HCT116 (cell line): ENCODE measurements at regions not wholly inside any gene's neighbourhood (a gene's known extent, or its start where the extent isn't known, plus 50 kb on each side); places are given as distances from the start of the nearest gene placed in this dataset.
A peak's percentile ranks its signal among the peaks of the same experiment; 100 is the strongest.

Experiments used
- ATAC-seq: fragments of 200-7000 bp; cut with Tn5 transposase; 2 replicates; pipeline ENCODE4 v1.9.1; 2020; ENCODE audit warnings: mild to moderate bottlenecking, moderate library complexity
- BruUV-seq: library from RNA; stranded (reverse); fragments of 400-500 nt; replicated peaks from 2 replicates; lab custom pipeline; 2021; lab: Mats Ljungman, UMichigan
- CTCF ChIA-PET: fragments of 300-600 bp; sonication (Branson Sonifier 250); formaldehyde crosslinking; loops from one replicate; lab custom pipeline; 2021; ENCODE audit warnings: antibody characterized with exemption; lab: Charles Lee
- POLR2A ChIA-PET: fragments of 300-600, 350-600 bp; sonication (Branson Sonifier 250); formaldehyde crosslinking; loops from one replicate; lab custom pipeline; 2021; ENCODE audit warnings: antibody characterized with exemption; lab: Charles Lee
- RAD21 ChIA-PET, 2 experiments: fragments of 300-600 bp; sonication (Branson Sonifier 250); formaldehyde crosslinking; loops; one replicate each; lab custom pipeline; 2023; ENCODE audit warnings: low total read pairs in 2 of 2; ENCODE audit not compliant: uncharacterized antibody in 2 of 2, unreplicated experiment in 2 of 2, low non-redundant PET in 1 of 2; lab: Charles Lee
- DNase-seq: peaks from one replicate; pipeline ENCODE4 v3.0.0-alpha.2; 2010; ENCODE audit warnings: low read depth, low spot score
- H2AFZ ChIP-seq: fragments of 200-600 bp; shearing (Covaris generic), sonication (generic); 2 replicates; pipeline ENCODE4 v1.6.1; 2017; ENCODE audit warnings: low read depth, mixed run types, mixed read lengths, antibody characterized with exemption, low read length; ENCODE audit not compliant: poor library complexity, severe bottlenecking
- H3K27ac ChIP-seq: 2 replicates; pipeline ENCODE4 v1.5.1; 2012; ENCODE audit warnings: low read depth, low read length
- H3K27me3 ChIP-seq: fragments of 200-600 bp; sonication (generic); 2 replicates; pipeline ENCODE4 v1.6.1; 2016; ENCODE audit warnings: mixed run types, low read length, mixed read lengths; ENCODE audit not compliant: insufficient read depth
- H3K36me3 ChIP-seq, 2 experiments: fragments of 200-500 bp in 1 of 2; fragments of 200-600 bp in 1 of 2; sonication (Bioruptor generic) in 1 of 2; sonication (generic) in 1 of 2; 2 replicates each; pipeline versions ENCODE4 v1.5.1 to v1.6.1; 2014 to 2016; ENCODE audit warnings: low read length in 2 of 2, inconsistent platforms in 1 of 2, mixed read lengths in 1 of 2, mixed run types in 1 of 2; ENCODE audit not compliant: insufficient read depth in 2 of 2, control insufficient read depth in 1 of 2
- H3K4me1 ChIP-seq, 2 experiments: fragments of 200-600 bp in 1 of 2; sonication (generic) in 1 of 2; 2 replicates each; pipeline versions ENCODE4 v1.5.1 to v1.6.1; 2012 to 2017; ENCODE audit warnings: low read length in 2 of 2, inconsistent platforms in 1 of 2, mild to moderate bottlenecking in 1 of 2, mixed read lengths in 1 of 2, mixed run types in 1 of 2, moderate library complexity in 1 of 2; ENCODE audit not compliant: insufficient read depth in 2 of 2, control insufficient read depth in 1 of 2
- H3K4me2 ChIP-seq: fragments of 200-600 bp; sonication (generic); 2 replicates; pipeline ENCODE4 v1.6.1; 2017; ENCODE audit warnings: mixed run types, low read length, mixed read lengths
- H3K4me3 ChIP-seq, 2 experiments: fragments of 200-600 bp in 1 of 2; sonication (generic) in 1 of 2; replicated peaks in 1 of 2; 2 replicates each; pipeline ENCODE4 v1.5.1; 2011 to 2016; ENCODE audit warnings: low read length in 2 of 2, control low read depth in 1 of 2, low read depth in 1 of 2, mild to moderate bottlenecking in 1 of 2, mixed read lengths in 1 of 2, mixed run types in 1 of 2
- H3K79me2 ChIP-seq: fragments of 200-600 bp; sonication (generic); 2 replicates; pipeline ENCODE4 v1.6.1; 2017; ENCODE audit warnings: mild to moderate bottlenecking, mixed run types, low read length, moderate library complexity, mixed read lengths; ENCODE audit not compliant: insufficient read depth
- H3K9ac ChIP-seq: fragments of 200-600 bp; sonication (generic); 2 replicates; pipeline ENCODE4 v1.6.1; 2016; ENCODE audit warnings: low read length, mixed read lengths
- H3K9me2 ChIP-seq: fragments of 200-600 bp; sonication (generic), shearing (Covaris generic); 2 replicates; pipeline ENCODE4 v1.6.1; 2017; ENCODE audit warnings: mixed run types, mild to moderate bottlenecking, moderate library complexity; ENCODE audit not compliant: insufficient read depth
- H3K9me3 ChIP-seq, 2 experiments: fragments of 200-500 bp in 1 of 2; fragments of 200-600 bp in 1 of 2; sonication (Bioruptor generic) in 1 of 2; sonication (generic) in 1 of 2; 2 replicates each; pipeline ENCODE4 v1.6.1; 2014 to 2017; ENCODE audit warnings: low read length in 2 of 2, mixed read lengths in 2 of 2, inconsistent platforms in 1 of 2, low read depth in 1 of 2, mild to moderate bottlenecking in 1 of 2, mixed run types in 1 of 2, moderate library complexity in 1 of 2; ENCODE audit not compliant: control insufficient read depth in 1 of 2, insufficient read depth in 1 of 2
- H4K20me1 ChIP-seq: fragments of 200-600 bp; sonication (generic), shearing (Covaris generic); 2 replicates; pipeline ENCODE4 v1.6.1; 2017; ENCODE audit warnings: mixed run types, mild to moderate bottlenecking, moderate library complexity; ENCODE audit not compliant: insufficient read depth
- CBX3 ChIP-seq: IDR thresholded peaks from 2 replicates; pipeline ENCODE4 v1.6.1; 2012; ENCODE audit warnings: low read depth
- CEBPB ChIP-seq: IDR thresholded peaks from 2 replicates; pipeline ENCODE4 v1.6.1; 2012; ENCODE audit warnings: low read depth
- EGR1 ChIP-seq: IDR thresholded peaks from 2 replicates; pipeline ENCODE4 v1.6.1; 2012; ENCODE audit warnings: low read depth
- ELF1 ChIP-seq: IDR thresholded peaks from 2 replicates; pipeline ENCODE4 v1.6.1; 2012; ENCODE audit warnings: low read depth, borderline replicate concordance
- EZH2 ChIP-seq: fragments of 200-600 bp; sonication (generic); IDR thresholded peaks from 2 replicates; pipeline ENCODE4 v1.6.1; 2017; ENCODE audit warnings: antibody characterized with exemption, mixed run types
- EZH2phosphoT487 ChIP-seq: fragments of 200-600 bp; IDR thresholded peaks from 2 replicates; pipeline ENCODE4 v1.6.1; 2018; ENCODE audit warnings: antibody characterized with exemption, borderline replicate concordance
- FOSL1 ChIP-seq: IDR thresholded peaks from 2 replicates; pipeline ENCODE4 v1.6.1; 2012; ENCODE audit warnings: low read depth
- POLR2A ChIP-seq: IDR thresholded peaks from 2 replicates; pipeline ENCODE4 v1.7.0; 2011; ENCODE audit warnings: borderline replicate concordance; ENCODE audit not compliant: insufficient read depth, insufficient read length; ENCODE audit errors: extremely low read depth
- POLR2AphosphoS5 ChIP-seq: IDR thresholded peaks from 2 replicates; pipeline ENCODE4 v1.6.1; 2011; ENCODE audit warnings: mild to moderate bottlenecking, low read depth, low read length, moderate library complexity
- RAD21 ChIP-seq: IDR thresholded peaks from 2 replicates; pipeline ENCODE4 v1.6.1; 2012; ENCODE audit warnings: low read depth, mild to moderate bottlenecking
- SIN3A ChIP-seq: IDR thresholded peaks from 2 replicates; pipeline ENCODE4 v1.6.1; 2012; ENCODE audit warnings: low read depth
- SP1 ChIP-seq: IDR thresholded peaks from 2 replicates; pipeline ENCODE4 v1.6.1; 2012; ENCODE audit warnings: low read depth
- TCF7L2 ChIP-seq: IDR thresholded peaks from 2 replicates; pipeline ENCODE4 v1.7.0; 2011; ENCODE audit warnings: borderline replicate concordance, inconsistent platforms; ENCODE audit not compliant: insufficient read depth, insufficient read length; ENCODE audit errors: extremely low read depth
- YY1 ChIP-seq: IDR thresholded peaks from 2 replicates; pipeline ENCODE4 v1.6.1; 2011; ENCODE audit warnings: low read length, low read depth, moderate library complexity, mild to moderate bottlenecking; ENCODE audit not compliant: insufficient replicate concordance; ENCODE audit errors: extremely low read depth
- ZFX ChIP-seq: fragments of 450-650 bp; IDR thresholded peaks from 2 replicates; pipeline ENCODE4 v1.6.1; 2017
- intact Hi-C: fragments of 100-400 bp; cut with micrococcal nuclease; formaldehyde crosslinking; loops from 2 replicates; pipeline ENCODE4 v1.10.0; 2022
- TF ChIP-seq, protein P1 (sequence below): IDR thresholded peaks from 2 replicates; pipeline ENCODE4 v1.6.1; 2012; ENCODE audit warnings: low read depth
- TF ChIP-seq, protein P2 (sequence below): IDR thresholded peaks from 2 replicates; pipeline ENCODE4 v1.6.1; 2011; ENCODE audit warnings: mild to moderate bottlenecking, low read length, moderate library complexity; ENCODE audit not compliant: insufficient replicate concordance; ENCODE audit errors: extremely low read depth
- TF ChIP-seq, protein P3 (sequence below): IDR thresholded peaks from 2 replicates; pipeline ENCODE4 v1.6.1; 2012

DNA sequence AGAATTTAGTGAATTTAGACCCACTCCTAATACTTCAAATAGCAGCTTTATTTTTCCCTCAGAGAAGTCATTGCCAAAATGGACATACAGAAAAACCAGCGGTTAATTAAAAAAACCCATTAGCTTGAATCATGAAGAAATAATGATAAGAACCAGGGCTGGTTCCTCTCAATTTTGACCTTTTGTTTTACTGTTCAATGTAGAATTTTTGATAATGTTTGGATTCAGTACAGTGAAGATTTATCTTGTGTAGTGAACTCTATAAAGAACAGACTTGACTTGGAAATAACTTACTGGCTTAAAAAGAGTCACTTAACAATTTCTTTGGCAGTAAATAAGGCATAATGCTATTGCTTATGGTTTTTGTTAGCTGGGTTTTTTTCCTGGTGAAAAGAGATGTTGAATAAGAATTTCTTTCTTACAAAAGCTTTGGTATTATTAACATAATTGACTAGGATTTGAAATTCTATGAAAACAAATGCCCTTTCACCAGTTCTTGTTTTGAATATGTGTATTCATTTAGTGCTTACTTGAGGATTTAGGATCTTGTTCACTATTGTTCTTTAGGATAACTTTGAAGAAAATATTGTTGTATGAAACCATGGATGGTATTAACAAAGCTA lies 73.4 kb upstream of the ITPRID2 start:
- H3K27ac ChIP-seq = peak overlapping the region; percentile 59; the same call in 1 of the 2 replicates
- CTCF ChIA-PET = interaction anchor here (1.3 kb wide), 1 partner anchor 34 kb away, joined by 5 read pairs; no protein-coding TSS in a partner anchor
- H3K4me3 ChIP-seq = no peak overlapping the region
- peaks cover 67 to 87% of the 10 kb centered on the region in 2 experiments for H3K4me1 ChIP-seq
- H3K9me3 ChIP-seq = no peaks in the 10 kb centered on the region
- no peaks in the 10 kb centered on the region for H3K9me2 ChIP-seq
- POLR2A ChIA-PET = interaction anchor here (0.7 to 3.0 kb wide), 7 partner anchors 8 to 76 kb away, joined by 3 to 12 read pairs (median 3); no protein-coding TSS in a partner anchor
- TF ChIP-seq EZH2 (no peak), ZFX (no peak), ELF1 (no peak), SIN3A (no peak), YY1 (no peak), POLR2AphosphoS5 (no peak), EGR1 (no peak), FOSL1 (no peak), POLR2A (no peak), SP1 (no peak), RAD21 (no peak), EZH2phosphoT487 (no peak), CBX3 (no peak), TCF7L2 (no peak), CEBPB (no peak)
- TF ChIP-seq, protein P1, sequence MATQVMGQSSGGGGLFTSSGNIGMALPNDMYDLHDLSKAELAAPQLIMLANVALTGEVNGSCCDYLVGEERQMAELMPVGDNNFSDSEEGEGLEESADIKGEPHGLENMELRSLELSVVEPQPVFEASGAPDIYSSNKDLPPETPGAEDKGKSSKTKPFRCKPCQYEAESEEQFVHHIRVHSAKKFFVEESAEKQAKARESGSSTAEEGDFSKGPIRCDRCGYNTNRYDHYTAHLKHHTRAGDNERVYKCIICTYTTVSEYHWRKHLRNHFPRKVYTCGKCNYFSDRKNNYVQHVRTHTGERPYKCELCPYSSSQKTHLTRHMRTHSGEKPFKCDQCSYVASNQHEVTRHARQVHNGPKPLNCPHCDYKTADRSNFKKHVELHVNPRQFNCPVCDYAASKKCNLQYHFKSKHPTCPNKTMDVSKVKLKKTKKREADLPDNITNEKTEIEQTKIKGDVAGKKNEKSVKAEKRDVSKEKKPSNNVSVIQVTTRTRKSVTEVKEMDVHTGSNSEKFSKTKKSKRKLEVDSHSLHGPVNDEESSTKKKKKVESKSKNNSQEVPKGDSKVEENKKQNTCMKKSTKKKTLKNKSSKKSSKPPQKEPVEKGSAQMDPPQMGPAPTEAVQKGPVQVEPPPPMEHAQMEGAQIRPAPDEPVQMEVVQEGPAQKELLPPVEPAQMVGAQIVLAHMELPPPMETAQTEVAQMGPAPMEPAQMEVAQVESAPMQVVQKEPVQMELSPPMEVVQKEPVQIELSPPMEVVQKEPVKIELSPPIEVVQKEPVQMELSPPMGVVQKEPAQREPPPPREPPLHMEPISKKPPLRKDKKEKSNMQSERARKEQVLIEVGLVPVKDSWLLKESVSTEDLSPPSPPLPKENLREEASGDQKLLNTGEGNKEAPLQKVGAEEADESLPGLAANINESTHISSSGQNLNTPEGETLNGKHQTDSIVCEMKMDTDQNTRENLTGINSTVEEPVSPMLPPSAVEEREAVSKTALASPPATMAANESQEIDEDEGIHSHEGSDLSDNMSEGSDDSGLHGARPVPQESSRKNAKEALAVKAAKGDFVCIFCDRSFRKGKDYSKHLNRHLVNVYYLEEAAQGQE = no peak
- TF ChIP-seq, protein P2, sequence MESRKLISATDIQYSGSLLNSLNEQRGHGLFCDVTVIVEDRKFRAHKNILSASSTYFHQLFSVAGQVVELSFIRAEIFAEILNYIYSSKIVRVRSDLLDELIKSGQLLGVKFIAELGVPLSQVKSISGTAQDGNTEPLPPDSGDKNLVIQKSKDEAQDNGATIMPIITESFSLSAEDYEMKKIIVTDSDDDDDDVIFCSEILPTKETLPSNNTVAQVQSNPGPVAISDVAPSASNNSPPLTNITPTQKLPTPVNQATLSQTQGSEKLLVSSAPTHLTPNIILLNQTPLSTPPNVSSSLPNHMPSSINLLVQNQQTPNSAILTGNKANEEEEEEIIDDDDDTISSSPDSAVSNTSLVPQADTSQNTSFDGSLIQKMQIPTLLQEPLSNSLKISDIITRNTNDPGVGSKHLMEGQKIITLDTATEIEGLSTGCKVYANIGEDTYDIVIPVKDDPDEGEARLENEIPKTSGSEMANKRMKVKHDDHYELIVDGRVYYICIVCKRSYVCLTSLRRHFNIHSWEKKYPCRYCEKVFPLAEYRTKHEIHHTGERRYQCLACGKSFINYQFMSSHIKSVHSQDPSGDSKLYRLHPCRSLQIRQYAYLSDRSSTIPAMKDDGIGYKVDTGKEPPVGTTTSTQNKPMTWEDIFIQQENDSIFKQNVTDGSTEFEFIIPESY = no peak
- TF ChIP-seq, protein P3, sequence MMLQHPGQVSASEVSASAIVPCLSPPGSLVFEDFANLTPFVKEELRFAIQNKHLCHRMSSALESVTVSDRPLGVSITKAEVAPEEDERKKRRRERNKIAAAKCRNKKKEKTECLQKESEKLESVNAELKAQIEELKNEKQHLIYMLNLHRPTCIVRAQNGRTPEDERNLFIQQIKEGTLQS = no peak
- TF ChIP-seq, all 23 proteins: peak for 0
- peak overlapping the region; percentile 37; the same call in 1 of the 2 replicates for H3K4me2 ChIP-seq
- 0 out of 4 replicates have a peak, but pooled peaks cover 0 to 3% of the 10 kb centered on the region in 2 experiments for H3K36me3 ChIP-seq
- H3K9ac ChIP-seq = peak overlapping the region; percentile 31
- no peaks in the 10 kb centered on the region for H4K20me1 ChIP-seq
- no peaks in the 10 kb centered on the region for H3K27me3 ChIP-seq
- intact Hi-C loops = no loop called here
- H3K79me2 ChIP-seq = no peaks in the 10 kb centered on the region
- RAD21 ChIA-PET = interaction anchor here in 1 of 2 experiments (1.0 to 2.3 kb wide), 2 partner anchors 59 to 75 kb away, joined by 3 to 5 read pairs; no protein-coding TSS in a partner anchor
- H2AFZ ChIP-seq = peak overlapping the region; percentile 37
- ATAC-seq (no peak), DNase-seq (no peak)
- no TSS peak for BruUV-seq
